ENCODE measurements at regions not wholly inside any gene's neighbourhood (a gene's known extent, or its start where the extent isn't known, plus 50 kb on each side); places are given as distances from the start of the nearest gene placed in this dataset.

- H3K4me1 ChIP-seq (replicated peaks in 1 of 2), result no peaks in the 10 kb centered on the region
- WGBS, 4 donors, result 54 to 62% (median 59%) methylated on average over 7 of the region's 7 CpGs
- no peaks in the 10 kb centered on the region for H3K27me3 ChIP-seq
- no peak for DNase-seq
- no peak overlapping the region for H3K4me3 ChIP-seq
- H3K9me3 ChIP-seq (replicated peaks in 1 of 3), result no peaks in the 10 kb centered on the region
- no peak for TF ChIP-seq POLR2A (IDR thresholded peaks at IDR 0.05)
- no peak for TF ChIP-seq CTCF (IDR thresholded peaks at IDR 0.05)
- no peak overlapping the region for H3K27ac ChIP-seq
- H3K36me3 ChIP-seq (replicated peaks in 1 of 2), result no peaks in the 10 kb centered on the region
- intact Hi-C loops (cut with DNase I), result no loop called here
These were observed 293.7 kb upstream of the TCF21 start for GRCh38 chr6:133595111-133595761.

GRCh38 chr6:133606852-133607251 lies 282.1 kb upstream of the TCF21 start:
- H3K4me3 ChIP-seq, result no peak overlapping the region
- no peak for DNase-seq
- WGBS, 4 donors, result 70 to 88% (median 84%) methylated on average over 3 of the region's 3 CpGs
- TF ChIP-seq POLR2A (IDR thresholded peaks at IDR 0.05) (no peak), CTCF (IDR thresholded peaks at IDR 0.05) (no peak)
- H3K4me1 ChIP-seq (replicated peaks in 1 of 2), result no peaks in the 10 kb centered on the region
- no peaks in the 10 kb centered on the region for H3K27me3 ChIP-seq
- H3K36me3 ChIP-seq (replicated peaks in 1 of 2), result no peaks in the 10 kb centered on the region
- H3K9me3 ChIP-seq (replicated peaks in 1 of 3), result no peaks in the 10 kb centered on the region
- H3K27ac ChIP-seq, result no peak overlapping the region
- intact Hi-C loops (cut with DNase I), result no loop called here

GRCh38 chr6:133608620-133609019 lies 280.3 kb upstream of the TCF21 start:
- H3K27me3 ChIP-seq, result no peaks in the 10 kb centered on the region
- no peak for DNase-seq
- TF ChIP-seq CTCF (IDR thresholded peaks at IDR 0.05), result no peak
- no peak for TF ChIP-seq POLR2A (IDR thresholded peaks at IDR 0.05)
- intact Hi-C loops (cut with DNase I), result no loop called here
- WGBS, 4 donors, result 86 to 90% (median 88%) methylated on average over 9 of the region's 9 CpGs
- H3K9me3 ChIP-seq (replicated peaks in 1 of 3), result no peaks in the 10 kb centered on the region
- H3K4me1 ChIP-seq (replicated peaks in 1 of 2), result no peaks in the 10 kb centered on the region
- H3K27ac ChIP-seq, result no peak overlapping the region
- no peaks in the 10 kb centered on the region for H3K36me3 ChIP-seq (replicated peaks in 1 of 2)
- no peak overlapping the region for H3K4me3 ChIP-seq

- H3K36me3 ChIP-seq (replicated peaks in 1 of 2), result no peaks in the 10 kb centered on the region
- no peaks in the 10 kb centered on the region for H3K27me3 ChIP-seq
- no peak overlapping the region for H3K27ac ChIP-seq
- intact Hi-C loops (cut with DNase I), result no loop called here
- DNase-seq, result no peak
- no peak overlapping the region for H3K4me3 ChIP-seq
- TF ChIP-seq POLR2A (IDR thresholded peaks at IDR 0.05) (no peak), CTCF (IDR thresholded peaks at IDR 0.05) (no peak)
- no peaks in the 10 kb centered on the region for H3K9me3 ChIP-seq (replicated peaks in 1 of 3)
- WGBS, 4 donors, result 55 to 75% (median 62%) methylated on average over 2 of the region's 2 CpGs
- H3K4me1 ChIP-seq (replicated peaks in 1 of 2), result no peaks in the 10 kb centered on the region
These were observed 279.3 kb upstream of the TCF21 start for GRCh38 chr6:133609415-133610226.

Data from adrenal gland (tissue), 9 donors.